ENCODE measurements at regions not wholly inside any gene's neighbourhood (a gene's known extent, or its start where the extent isn't known, plus 50 kb on each side); places are given as distances from the start of the nearest gene placed in this dataset.
"Not testable (repeated sequence)": the region's sequence is repeated elsewhere in the genome, so short reads cannot be mapped to it uniquely, and the experiment has no call there.

GRCh38 chr10:42883993-42884983 lies 101.7 kb downstream of the BMS1 start:
- DNase-seq (ENCODE audit: low spot score) = no peak

GRCh38 chr10:42885491-42886270 lies 103.1 kb downstream of the BMS1 start:
- DNase-seq (ENCODE audit: low spot score) = no peak

GRCh38 chr10:42887734-42888503 lies 105.3 kb downstream of the BMS1 start:
- DNase-seq (ENCODE audit: low spot score) = no peak

- no peak for DNase-seq (ENCODE audit: low spot score)
These were observed 106.0 kb downstream of the BMS1 start for GRCh38 chr10:42888504-42889095.

DNA sequence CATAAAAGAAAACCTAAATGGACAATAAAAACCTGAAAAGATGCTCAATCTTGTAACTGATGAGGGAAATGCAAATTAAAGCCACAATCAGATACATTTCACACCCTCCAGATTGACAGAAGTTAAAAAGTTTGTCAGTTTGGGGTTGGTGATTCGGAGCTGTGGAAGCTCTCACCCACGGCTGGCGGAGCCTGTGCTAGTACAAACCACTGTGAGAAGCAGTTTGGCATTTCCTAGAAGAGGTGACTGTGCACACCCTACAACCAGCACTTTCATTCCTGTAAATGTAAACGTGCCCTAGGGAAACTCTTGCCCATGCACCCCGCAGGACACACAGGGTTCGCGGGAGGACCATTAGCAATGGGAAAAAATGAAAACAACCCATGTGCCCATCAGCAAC lies 114.1 kb downstream of the BMS1 start:
- no peak for DNase-seq (ENCODE audit: low spot score)

GRCh38 chr10:42898037-42898960 lies 115.7 kb downstream of the BMS1 start:
- DNase-seq (ENCODE audit: low spot score) = no peak

- no peak for DNase-seq (ENCODE audit: low spot score)
These were observed 116.4 kb downstream of the BMS1 start for GRCh38 chr10:42899036-42899435.

DNA sequence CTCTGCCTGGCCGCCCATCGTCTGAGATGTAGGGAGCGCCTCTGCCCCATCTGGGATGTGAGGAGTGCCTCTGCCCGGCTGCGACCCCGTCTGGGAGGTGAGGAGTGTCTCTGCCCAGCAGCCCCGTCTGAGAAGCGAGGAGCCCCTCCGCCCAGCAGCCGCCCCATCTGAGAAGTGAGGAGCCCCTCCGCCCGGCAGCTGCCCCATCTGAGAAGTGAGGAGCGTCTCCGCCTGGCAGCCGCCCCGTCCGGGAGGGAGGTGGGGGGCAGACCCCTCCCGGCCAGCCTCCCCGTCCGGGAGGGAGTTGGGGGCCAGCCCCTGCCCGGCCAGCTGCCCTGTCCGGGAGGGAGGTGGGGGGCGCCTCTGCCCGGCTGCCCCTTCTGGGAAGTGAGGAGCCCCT lies 117.8 kb downstream of the BMS1 start:
- not testable (repeated sequence) for DNase-seq (ENCODE audit: low spot score)

- DNase-seq (ENCODE audit: low spot score) = no peak
These were observed 128.8 kb downstream of the BMS1 start for GRCh38 chr10:42911359-42911758.

- DNase-seq (ENCODE audit: low spot score) = no peak
These were observed 134.4 kb downstream of the BMS1 start for GRCh38 chr10:42916974-42917373.

GRCh38 chr10:42917821-42918220 lies 135.2 kb downstream of the BMS1 start:
- DNase-seq (ENCODE audit: low spot score) = no peak

- DNase-seq (ENCODE audit: low spot score) = no peak
These were observed 139.4 kb downstream of the BMS1 start for GRCh38 chr10:42921951-42922350.

DNA sequence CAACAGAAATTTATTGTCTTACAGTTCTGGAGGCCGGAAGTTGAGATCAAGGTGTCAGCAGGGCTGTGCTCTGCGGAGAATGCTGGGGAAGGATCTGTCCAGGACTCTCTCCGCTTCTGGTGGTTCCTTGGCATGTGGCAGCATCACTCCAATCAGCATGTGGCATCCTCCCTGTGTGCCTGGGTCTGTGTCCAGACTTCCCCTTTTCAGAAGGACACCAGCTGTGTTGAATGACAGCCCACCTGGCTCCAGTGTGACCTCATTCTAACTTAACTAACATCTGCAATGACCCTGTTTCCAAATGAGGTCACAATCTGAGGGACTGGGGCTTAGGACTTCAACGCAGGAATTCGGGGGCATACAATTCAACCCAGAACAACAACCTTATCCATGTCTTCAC lies 141.9 kb downstream of the BMS1 start:
- no peak for DNase-seq (ENCODE audit: low spot score)

GRCh38 chr10:42926843-42927242 lies 144.2 kb downstream of the BMS1 start:
- no peak for DNase-seq (ENCODE audit: low spot score)

GRCh38 chr10:42928064-42928463 lies 145.5 kb downstream of the BMS1 start:
- DNase-seq (ENCODE audit: low spot score) = no peak

DNA sequence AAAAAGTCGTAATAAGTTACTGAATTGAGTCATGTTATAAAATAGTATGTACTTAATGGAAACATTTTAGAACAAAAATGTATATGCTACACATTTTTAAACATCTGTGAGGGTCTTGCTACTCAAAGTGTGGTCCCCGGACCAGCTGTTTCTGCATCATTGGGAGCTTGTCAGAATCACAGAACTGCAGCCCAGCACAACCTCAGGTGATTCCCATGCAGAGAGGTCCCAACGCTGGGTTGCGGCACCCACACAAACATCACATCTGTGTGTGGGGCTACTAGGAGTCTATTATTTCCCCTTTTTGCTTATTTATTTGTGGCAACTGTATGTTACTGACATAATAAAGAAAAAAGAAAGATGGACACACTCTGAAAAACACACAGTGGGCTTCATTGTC lies 146.6 kb downstream of the BMS1 start:
- DNase-seq (ENCODE audit: low spot score) = no peak

GRCh38 chr10:42929993-42930392 lies 146.9 kb upstream of the RET start:
- no peak for DNase-seq (ENCODE audit: low spot score)

GRCh38 chr10:42930516-42931192 lies 146.2 kb upstream of the RET start:
- no peak for DNase-seq (ENCODE audit: low spot score)

GRCh38 chr10:42932116-42932515 lies 144.8 kb upstream of the RET start:
- DNase-seq (ENCODE audit: low spot score) = no peak

All from ureter (tissue), 1 donor.